Stomach (tissue), 8 donors: ENCODE measurements at regions not wholly inside any gene's neighbourhood (a gene's known extent, or its start where the extent isn't known, plus 50 kb on each side); places are given as distances from the start of the nearest gene placed in this dataset.

ENCODE experiments used
- DNase-seq, 2 donors: peaks; one replicate each; pipeline versions ENCODE4 v3.0.0 to v3.0.0-alpha.2; 2013 to 2019
- H3K27ac ChIP-seq, 5 donors: fragments of 200-600 bp in 4 of 5; sonication (generic) in 4 of 5; one replicate each; pipeline ENCODE4 v1.5.1; 2013 to 2019; ENCODE audit warnings: mild to moderate bottlenecking in 1 of 5, moderate library complexity in 1 of 5
- H3K27me3 ChIP-seq, 3 donors: fragments of 200-600 bp; sonication (generic); one replicate each; pipeline ENCODE4 v1.5.1; 2017 to 2019; ENCODE audit warnings: mixed run types in 1 of 3
- H3K36me3 ChIP-seq, 4 donors: fragments of 200-600 bp; sonication (generic); 1 replicate in 3 of 4; 2 replicates in 1 of 4; pipeline ENCODE4 v1.5.1; 2016 to 2019
- H3K4me1 ChIP-seq, 4 donors: fragments of 200-600 bp; sonication (generic); one replicate each; pipeline ENCODE4 v1.5.1; 2016 to 2019
- H3K4me3 ChIP-seq, 4 donors: fragments of 200-600 bp; sonication (generic) in 3 of 4; one replicate each; pipeline ENCODE4 v1.5.1; 2016 to 2019; ENCODE audit warnings: mild to moderate bottlenecking in 1 of 4
- H3K9me3 ChIP-seq, 4 donors: fragments of 200-600 bp; sonication (generic); one replicate each; pipeline ENCODE4 v1.5.1; 2016 to 2019
- CTCF ChIP-seq, 7 experiments: fragments of 450-650 bp in 4 of 7; fragments of 200-600 bp in 3 of 7; sonication (generic) in 3 of 7; IDR thresholded peaks; one replicate each; pipeline ENCODE4 v1.5.1; 2016 to 2019; ENCODE audit warnings: antibody characterized with exemption in 7 of 7, control low read depth in 2 of 7, mild to moderate bottlenecking in 1 of 7
- EP300 ChIP-seq: sonication (generic); formaldehyde crosslinking; IDR thresholded peaks from one replicate; pipeline ENCODE4 v1.6.1; 2017; ENCODE audit warnings: antibody characterized with exemption
- POLR2A ChIP-seq, 4 donors: fragments of 450-650 bp; IDR thresholded peaks; one replicate each; pipeline ENCODE4 v1.6.1; 2016; ENCODE audit warnings: antibody characterized with exemption in 4 of 4, control low read depth in 2 of 4, mild to moderate bottlenecking in 1 of 4, moderate library complexity in 1 of 4
- POLR2AphosphoS5 ChIP-seq, 3 donors: sonication (generic); formaldehyde crosslinking; IDR thresholded peaks; one replicate each; pipeline ENCODE4 v1.6.1; 2016; ENCODE audit warnings: antibody characterized with exemption in 3 of 3
- WGBS, 5 donors: extraction: QIAGEN DNeasy Blood & Tissue Kit in 3 of 5; methylation state at CpG; one replicate each; pipeline versions ENCODE4 v1.1.5 to v1.1.7; 2013 to 2018; 5-methylcytosine and 5-hydroxymethylcytosine counted together
- intact Hi-C: fragments of 100-400 bp; cut with DNase I; formaldehyde crosslinking; loops from one replicate; pipeline ENCODE4 v1.15.1; 2023; ENCODE audit warnings: low total_unique reads
- donor health status: healthy with polysubstance abuse.
- donor health status: Bipolar disorder and iron deficiency.
- donor health status: healthy.

DNA sequence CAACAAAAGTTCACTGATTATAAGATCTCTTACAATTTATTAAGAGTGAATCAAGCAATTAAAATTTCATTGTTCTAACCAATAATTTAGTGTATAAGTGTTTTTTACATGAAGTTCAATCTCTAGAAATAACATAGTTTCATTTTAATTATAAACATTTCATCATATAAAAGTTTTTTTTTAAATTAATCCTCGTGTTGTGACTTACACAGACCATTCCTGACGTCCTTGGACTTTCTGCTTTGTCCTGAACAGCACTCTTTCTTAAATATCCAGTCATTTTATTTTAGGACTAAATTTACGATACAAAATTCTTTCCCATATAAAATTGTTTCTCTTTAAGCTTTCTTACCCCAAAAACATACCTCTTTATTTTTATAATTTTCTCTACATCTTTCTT, 841.7 kb upstream of the POU3F4 start:
- no peak for DNase-seq
- no peaks in the 10 kb centered on the region for H3K27me3 ChIP-seq
- no peaks in the 10 kb centered on the region for H3K36me3 ChIP-seq
- no peaks in the 10 kb centered on the region for H3K4me1 ChIP-seq
- no peak overlapping the region for H3K4me3 ChIP-seq
- intact Hi-C loops, result no loop called here
- no peaks in the 10 kb centered on the region for H3K9me3 ChIP-seq
- TF ChIP-seq POLR2A (IDR thresholded peaks at IDR 0.05), result no peak
- TF ChIP-seq CTCF (IDR thresholded peaks at IDR 0.05), result no peak
- no peak for TF ChIP-seq POLR2AphosphoS5 (IDR thresholded peaks at IDR 0.05)
- no peak for TF ChIP-seq EP300
- WGBS, 5 donors, result 43 to 63% (median 53%) methylated on average over 3 of the region's 3 CpGs
- no peak overlapping the region for H3K27ac ChIP-seq

DNA sequence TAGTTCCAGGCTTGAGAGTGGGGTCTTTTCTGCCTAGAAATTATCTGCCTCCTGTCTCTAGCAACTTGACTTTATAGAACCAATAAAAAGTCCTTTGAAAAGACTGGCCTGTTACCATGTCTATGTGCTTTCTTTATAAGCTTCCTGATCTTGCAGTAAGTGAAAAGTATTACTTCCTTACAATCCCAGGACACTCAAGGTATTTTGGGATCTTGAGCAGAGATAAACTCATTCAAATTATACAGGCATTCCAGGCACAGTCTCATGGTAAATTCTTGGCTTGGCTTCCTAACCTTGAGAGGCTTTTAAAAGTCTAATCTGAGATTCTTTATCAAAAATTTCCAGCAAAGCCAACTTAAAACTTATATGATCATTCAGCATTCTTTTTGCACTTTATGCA, 833.0 kb upstream of the POU3F4 start:
- no peak for TF ChIP-seq EP300
- no peak for TF ChIP-seq POLR2A (IDR thresholded peaks at IDR 0.05)
- no peak for TF ChIP-seq CTCF (IDR thresholded peaks at IDR 0.05)
- TF ChIP-seq POLR2AphosphoS5 (IDR thresholded peaks at IDR 0.05), result no peak
- Histone ChIP-seq H3K4me3 (no peak overlapping the region), H3K9me3 (peaks cover 0 to 8% (median 0%) of the 10 kb centered on the region in 4 donors), H3K27ac (no peak overlapping the region), H3K4me1 (no peaks in the 10 kb centered on the region), H3K36me3 (no peaks in the 10 kb centered on the region), H3K27me3 (no peaks in the 10 kb centered on the region)
- intact Hi-C loops, result no loop called here
- no peak for DNase-seq

DNA sequence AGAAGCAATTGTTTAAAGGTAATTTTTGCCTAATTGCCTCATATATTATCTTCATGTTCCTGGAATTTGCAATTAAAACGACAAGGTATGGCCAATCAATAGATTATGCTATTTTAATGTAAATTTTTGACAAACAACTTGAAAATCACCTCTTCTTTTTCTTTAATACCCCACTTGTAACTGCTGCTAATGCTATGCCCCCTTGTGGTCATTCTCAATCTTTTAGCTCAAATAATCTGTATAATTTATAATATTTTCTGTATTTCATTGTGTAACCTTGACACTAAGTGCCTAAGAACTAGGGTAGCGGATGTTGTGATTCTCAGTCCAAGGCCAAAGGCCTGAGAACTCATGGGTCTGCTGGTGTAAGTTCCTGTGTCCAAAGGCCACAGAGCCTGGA, 831.7 kb upstream of the POU3F4 start:
- TF ChIP-seq EP300 (no peak), CTCF (IDR thresholded peaks at IDR 0.05) (no peak)
- H3K4me3 ChIP-seq, result no peak overlapping the region
- H3K9me3 ChIP-seq, result peaks cover 0 to 8% (median 0%) of the 10 kb centered on the region in 4 donors
- DNase-seq, result no peak
- no peak overlapping the region for H3K27ac ChIP-seq
- no peaks in the 10 kb centered on the region for H3K27me3 ChIP-seq
- WGBS, 5 donors, result 49 to 70% (median 51%) methylated on average over 2 of the region's 2 CpGs
- H3K36me3 ChIP-seq, result no peaks in the 10 kb centered on the region
- H3K4me1 ChIP-seq, result no peaks in the 10 kb centered on the region
- intact Hi-C loops, result no loop called here

DNA sequence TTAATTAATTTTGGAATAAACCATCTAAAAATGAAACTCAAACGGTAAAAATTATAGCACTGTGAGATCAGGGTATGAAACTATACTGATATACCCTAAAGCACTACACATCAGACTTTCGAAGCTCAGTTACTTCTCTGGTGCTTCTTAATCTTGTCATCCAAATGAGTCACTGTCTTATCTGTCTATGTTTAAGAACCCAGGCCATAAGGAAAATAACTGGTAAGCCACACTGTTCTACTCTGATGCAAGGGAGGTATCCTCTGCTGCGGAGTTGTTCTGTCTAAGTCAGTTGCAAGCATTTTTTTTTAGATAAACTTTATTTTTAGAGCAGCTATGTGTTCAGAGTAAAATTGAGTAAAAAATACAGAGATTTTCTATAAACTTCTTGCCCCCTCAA, 830.8 kb upstream of the POU3F4 start:
- Histone ChIP-seq H3K4me1 (no peaks in the 10 kb centered on the region), H3K9me3 (peaks cover 0 to 8% (median 0%) of the 10 kb centered on the region in 4 donors), H3K27me3 (no peaks in the 10 kb centered on the region), H3K4me3 (no peak overlapping the region), H3K27ac (no peak overlapping the region), H3K36me3 (no peaks in the 10 kb centered on the region)
- TF ChIP-seq POLR2AphosphoS5 (IDR thresholded peaks at IDR 0.05), result no peak
- intact Hi-C loops, result no loop called here
- 72 to 88% (median 77%) methylated on average over 3 of the region's 3 CpGs for WGBS, 5 donors
- no peak for DNase-seq

DNA sequence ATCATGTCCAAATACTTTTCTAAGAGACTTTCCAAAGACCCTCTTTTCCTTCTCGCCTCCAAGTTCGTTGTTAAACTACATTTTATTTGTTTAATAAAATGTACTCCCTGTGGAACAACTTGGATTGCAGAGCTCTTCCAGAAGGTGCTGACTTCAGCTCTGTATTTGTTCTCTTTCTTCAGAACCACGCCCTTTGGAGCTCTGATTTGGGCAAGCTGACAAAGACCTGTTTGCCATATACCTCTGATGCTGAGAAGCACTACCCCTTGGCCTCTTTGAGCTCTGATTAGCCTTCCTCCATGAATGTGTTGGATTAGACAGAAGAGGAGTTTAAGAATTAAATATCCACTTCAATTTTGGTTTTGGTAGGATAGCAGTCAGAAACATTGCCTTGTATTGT, 815.1 kb upstream of the POU3F4 start:
- WGBS, 5 donors, result 24 to 42% (median 25%) methylated on average over 3 of the region's 3 CpGs
- H3K4me1 ChIP-seq, result no peaks in the 10 kb centered on the region
- DNase-seq, result no peak
- H3K9me3 ChIP-seq, result no peaks in the 10 kb centered on the region
- no peak overlapping the region for H3K27ac ChIP-seq
- H3K4me3 ChIP-seq, result no peak overlapping the region
- H3K36me3 ChIP-seq, result no peaks in the 10 kb centered on the region
- no peaks in the 10 kb centered on the region for H3K27me3 ChIP-seq
- intact Hi-C loops, result no loop called here
- TF ChIP-seq EP300 (no peak), POLR2A (IDR thresholded peaks at IDR 0.05) (no peak)

DNA sequence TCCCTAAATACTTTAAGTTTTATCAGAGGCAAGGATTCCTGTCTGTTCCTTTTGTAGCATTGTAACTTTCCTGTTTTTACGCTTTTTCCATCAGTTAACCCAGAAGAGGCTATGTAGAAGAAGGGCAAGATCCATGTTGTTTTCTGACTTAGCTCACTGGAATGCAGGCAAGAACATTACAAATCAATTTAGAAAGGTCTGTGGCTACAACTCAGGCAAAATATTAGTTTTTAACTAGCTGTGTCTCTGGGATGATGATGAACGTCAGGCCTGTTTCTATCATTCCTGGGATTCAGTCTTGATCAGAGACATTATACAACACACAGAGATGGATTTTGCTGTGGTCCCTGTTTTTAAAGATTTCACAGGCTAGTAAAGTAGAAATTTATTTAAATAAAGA, 813.0 kb upstream of the POU3F4 start:
- TF ChIP-seq POLR2AphosphoS5 (IDR thresholded peaks at IDR 0.05) (no peak), POLR2A (IDR thresholded peaks at IDR 0.05) (no peak), EP300 (no peak), CTCF (IDR thresholded peaks at IDR 0.05) (no peak)
- Histone ChIP-seq H3K27ac (no peak overlapping the region), H3K9me3 (no peaks in the 10 kb centered on the region), H3K36me3 (no peaks in the 10 kb centered on the region), H3K27me3 (no peaks in the 10 kb centered on the region), H3K4me3 (no peak overlapping the region), H3K4me1 (no peaks in the 10 kb centered on the region)
- DNase-seq, result no peak
- intact Hi-C loops, result no loop called here
- WGBS, 5 donors, result 75 to 94% (median 86%) methylated on average over 2 of the region's 2 CpGs
